ENCODE measurements at regions not wholly inside any gene's neighbourhood (a gene's known extent, or its start where the extent isn't known, plus 50 kb on each side); places are given as distances from the start of the nearest gene placed in this dataset.

GRCh38 chr2:16008856-16009255 lies 68.5 kb downstream of the MYCN start:
- no peak for TF ChIP-seq CTCF (IDR thresholded peaks at IDR 0.05; ENCODE audit: low read depth, low read length)
- Histone ChIP-seq H3K4me3 (ENCODE audit: low read depth, low read length) (no peak overlapping the region), H3K27me3 (peaks cover 26% of the 10 kb centered on the region), H3K4me1 (no peaks in the 10 kb centered on the region), H3K36me3 (no peaks in the 10 kb centered on the region), H3K9me3 (peaks cover 19% of the 10 kb centered on the region)
- peak; percentile 86 for DNase-seq

- no peak for TF ChIP-seq CTCF (IDR thresholded peaks at IDR 0.05; ENCODE audit: low read depth, low read length)
- Histone ChIP-seq H3K4me1 (no peaks in the 10 kb centered on the region), H3K9me3 (peaks cover 21% of the 10 kb centered on the region), H3K4me3 (ENCODE audit: low read depth, low read length) (no peak overlapping the region), H3K27me3 (peaks cover 22% of the 10 kb centered on the region), H3K36me3 (no peaks in the 10 kb centered on the region)
- no peak for DNase-seq
Measured at GRCh38 chr2:16008331-16008850, 68.0 kb downstream of the MYCN start.

- Histone ChIP-seq H3K9me3 (peaks cover 27% of the 10 kb centered on the region), H3K4me3 (ENCODE audit: low read depth, low read length) (no peak overlapping the region), H3K4me1 (no peaks in the 10 kb centered on the region), H3K36me3 (no peaks in the 10 kb centered on the region), H3K27me3 (peaks cover 17% of the 10 kb centered on the region)
- DNase-seq, result peak; percentile 89
- no peak for TF ChIP-seq CTCF (IDR thresholded peaks at IDR 0.05; ENCODE audit: low read depth, low read length)
Measured at GRCh38 chr2:16007167-16007934, 67.0 kb downstream of the MYCN start.

GRCh38 chr2:16006537-16007166 lies 66.3 kb downstream of the MYCN start:
- H3K27me3 ChIP-seq, result peaks cover 15% of the 10 kb centered on the region
- DNase-seq, result peak; percentile 99
- H3K36me3 ChIP-seq, result no peaks in the 10 kb centered on the region
- H3K4me1 ChIP-seq, result no peaks in the 10 kb centered on the region
- H3K9me3 ChIP-seq, result peaks cover 30% of the 10 kb centered on the region
- H3K4me3 ChIP-seq (ENCODE audit: low read depth, low read length), result no peak overlapping the region
- no peak for TF ChIP-seq CTCF (IDR thresholded peaks at IDR 0.05; ENCODE audit: low read depth, low read length)

GRCh38 chr2:16005816-16006536 lies 65.6 kb downstream of the MYCN start:
- no peak overlapping the region for H3K4me3 ChIP-seq (ENCODE audit: low read depth, low read length)
- peaks cover 30% of the 10 kb centered on the region for H3K9me3 ChIP-seq
- H3K4me1 ChIP-seq, result no peaks in the 10 kb centered on the region
- H3K27me3 ChIP-seq, result peaks cover 11% of the 10 kb centered on the region
- DNase-seq, result peak; percentile 99
- no peak for TF ChIP-seq CTCF (IDR thresholded peaks at IDR 0.05; ENCODE audit: low read depth, low read length)
- H3K36me3 ChIP-seq, result no peaks in the 10 kb centered on the region
